Sigmoid colon (tissue), 6 donors: ENCODE measurements at regions not wholly inside any gene's neighbourhood (a gene's known extent, or its start where the extent isn't known, plus 50 kb on each side); places are given as distances from the start of the nearest gene placed in this dataset.

ENCODE experiments used
- DNase-seq: peaks from one replicate; pipeline ENCODE4 v3.0.0-alpha.2; 2019
- H3K27ac ChIP-seq, 4 donors: fragments of 200-600 bp; sonication (generic); one replicate each; pipeline ENCODE4 v1.5.1; 2016 to 2019; ENCODE audit warnings: mild to moderate bottlenecking in 1 of 4
- H3K27me3 ChIP-seq, 3 donors: fragments of 200-600 bp; sonication (generic); one replicate each; pipeline ENCODE4 v1.5.1; 2019; ENCODE audit warnings: mild to moderate bottlenecking in 1 of 3
- H3K36me3 ChIP-seq, 4 donors: fragments of 200-600 bp; sonication (generic); one replicate each; pipeline ENCODE4 v1.5.1; 2016 to 2019
- H3K4me1 ChIP-seq, 4 donors: fragments of 200-600 bp; sonication (generic); one replicate each; pipeline ENCODE4 v1.5.1; 2017 to 2019
- H3K4me3 ChIP-seq, 4 donors: fragments of 200-600 bp; sonication (generic); one replicate each; pipeline ENCODE4 v1.5.1; 2017 to 2019; ENCODE audit warnings: mild to moderate bottlenecking in 2 of 4, moderate library complexity in 1 of 4
- H3K9me3 ChIP-seq, 4 donors: fragments of 200-600 bp in 3 of 4; sonication (generic) in 3 of 4; one replicate each; pipeline versions ENCODE4 v1.5.1 to v1.6.1; 2013 to 2019
- CTCF ChIP-seq, 4 experiments: fragments of 450-650 bp in 3 of 4; fragments of 200-600 bp in 1 of 4; IDR thresholded peaks; one replicate each; pipeline ENCODE4 v1.5.1; 2016 to 2019; ENCODE audit warnings: antibody characterized with exemption in 4 of 4, mild to moderate bottlenecking in 3 of 4, moderate library complexity in 2 of 4
- EP300 ChIP-seq, 4 donors: sonication (generic); formaldehyde crosslinking; IDR thresholded peaks; one replicate each; pipeline ENCODE4 v1.6.1; 2017; ENCODE audit warnings: antibody characterized with exemption in 4 of 4
- POLR2A ChIP-seq, 2 donors: fragments of 450-650 bp; IDR thresholded peaks; one replicate each; pipeline ENCODE4 v1.6.1; 2016; ENCODE audit warnings: antibody characterized with exemption in 2 of 2, mild to moderate bottlenecking in 2 of 2, moderate library complexity in 2 of 2
- POLR2AphosphoS5 ChIP-seq, 4 donors: sonication (generic); formaldehyde crosslinking; IDR thresholded peaks; one replicate each; pipeline ENCODE4 v1.6.1; 2017; ENCODE audit warnings: antibody characterized with exemption in 4 of 4
- WGBS, 2 donors: extraction: QIAGEN DNeasy Blood & Tissue Kit; methylation state at CpG; one replicate each; pipeline ENCODE4 v1.1.7; 2013; 5-methylcytosine and 5-hydroxymethylcytosine counted together
- intact Hi-C: fragments of 100-400 bp; cut with DNase I; formaldehyde crosslinking; loops from one replicate; pipeline ENCODE4 v1.15.1; 2023
- donor health status: healthy with polysubstance abuse.
- donor health status: healthy.

GRCh38 chr14:97180304-97181200, 383.4 kb downstream of the VRK1 start:
- Histone ChIP-seq H3K27ac (no peak overlapping the region), H3K9me3 (peaks cover 0 to 2% (median 0%) of the 10 kb centered on the region in 4 donors), H3K4me1 (no peaks in the 10 kb centered on the region), H3K27me3 (peaks cover 0 to 11% (median 0%) of the 10 kb centered on the region in 3 donors), H3K4me3 (no peak overlapping the region), H3K36me3 (no peaks in the 10 kb centered on the region)
- intact Hi-C loops, result no loop called here
- TF ChIP-seq CTCF (IDR thresholded peaks at IDR 0.05) (no peak), POLR2AphosphoS5 (IDR thresholded peaks at IDR 0.05) (no peak), EP300 (IDR thresholded peaks at IDR 0.05) (no peak), POLR2A (IDR thresholded peaks at IDR 0.05) (no peak)
- no peak for DNase-seq
- 90 to 92% methylated on average over 32 of the region's 32 CpGs for WGBS, 2 donors

GRCh38 chr14:97185186-97185585, 388.0 kb downstream of the VRK1 start:
- Histone ChIP-seq H3K4me3 (no peak overlapping the region), H3K9me3 (peaks cover 0 to 2% (median 0%) of the 10 kb centered on the region in 4 donors), H3K27ac (no peak overlapping the region), H3K27me3 (peaks cover 0 to 8% (median 0%) of the 10 kb centered on the region in 3 donors), H3K36me3 (no peaks in the 10 kb centered on the region), H3K4me1 (no peaks in the 10 kb centered on the region)
- 17 to 34% methylated on average over 6 of the region's 6 CpGs for WGBS, 2 donors
- no peak for DNase-seq
- intact Hi-C loops, result no loop called here
- no peak for TF ChIP-seq POLR2AphosphoS5 (IDR thresholded peaks at IDR 0.05)

- intact Hi-C loops, result no loop called here
- H3K4me3 ChIP-seq, result no peak overlapping the region
- no peaks in the 10 kb centered on the region for H3K4me1 ChIP-seq
- H3K27ac ChIP-seq, result no peak overlapping the region
- H3K9me3 ChIP-seq, result no peaks in the 10 kb centered on the region
- WGBS, 2 donors, result 50 to 56% methylated on average over 2 of the region's 2 CpGs
- no peak for DNase-seq
- H3K27me3 ChIP-seq, result peaks cover 0 to 8% (median 0%) of the 10 kb centered on the region in 3 donors
- TF ChIP-seq CTCF (IDR thresholded peaks at IDR 0.05), result no peak
- TF ChIP-seq POLR2AphosphoS5 (IDR thresholded peaks at IDR 0.05), result no peak
- no peak for TF ChIP-seq POLR2A (IDR thresholded peaks at IDR 0.05)
- no peak for TF ChIP-seq EP300 (IDR thresholded peaks at IDR 0.05)
- H3K36me3 ChIP-seq, result no peaks in the 10 kb centered on the region
Observed at GRCh38 chr14:97187916-97188315, 390.7 kb downstream of the VRK1 start.

- H3K36me3 ChIP-seq, result no peaks in the 10 kb centered on the region
- 83 to 87% methylated on average over 4 of the region's 4 CpGs for WGBS, 2 donors
- no peak for TF ChIP-seq CTCF (IDR thresholded peaks at IDR 0.05)
- no peak for TF ChIP-seq POLR2AphosphoS5 (IDR thresholded peaks at IDR 0.05)
- TF ChIP-seq EP300 (IDR thresholded peaks at IDR 0.05), result no peak
- TF ChIP-seq POLR2A (IDR thresholded peaks at IDR 0.05), result no peak
- peaks cover 0 to 5% (median 0%) of the 10 kb centered on the region in 3 donors for H3K27me3 ChIP-seq
- no peak for DNase-seq
- intact Hi-C loops, result no loop called here
- H3K27ac ChIP-seq, result no peak overlapping the region
- no peak overlapping the region for H3K4me3 ChIP-seq
- no peaks in the 10 kb centered on the region for H3K4me1 ChIP-seq
- peaks cover 0 to 3% (median under 1%) of the 10 kb centered on the region in 4 donors for H3K9me3 ChIP-seq
Observed at GRCh38 chr14:97196336-97196735, 399.2 kb downstream of the VRK1 start.

GRCh38 chr14:97198813-97199212, 401.6 kb downstream of the VRK1 start:
- Histone ChIP-seq H3K4me1 (no peaks in the 10 kb centered on the region), H3K4me3 (no peak overlapping the region), H3K27ac (no peak overlapping the region), H3K27me3 (peaks cover 0 to 6% (median 0%) of the 10 kb centered on the region in 3 donors), H3K9me3 (peaks cover 0 to 3% (median under 1%) of the 10 kb centered on the region in 4 donors), H3K36me3 (no peaks in the 10 kb centered on the region)
- intact Hi-C loops, result no loop called here
- TF ChIP-seq EP300 (IDR thresholded peaks at IDR 0.05) (no peak), POLR2AphosphoS5 (IDR thresholded peaks at IDR 0.05) (no peak), POLR2A (IDR thresholded peaks at IDR 0.05) (no peak), CTCF (IDR thresholded peaks at IDR 0.05) (no peak)
- no peak for DNase-seq
